Retinal pigment epithelial cell (primary cell): ENCODE measurements at regions not wholly inside any gene's neighbourhood (a gene's known extent, or its start where the extent isn't known, plus 50 kb on each side); places are given as distances from the start of the nearest gene placed in this dataset.

Experiments
- DNase-seq: peaks from one replicate; pipeline ENCODE4 v3.0.0-alpha.2; 2010; ENCODE audit warnings: low read depth
- H3K4me3 ChIP-seq: 2 replicates; pipeline ENCODE4 v1.5.1; 2011; ENCODE audit warnings: mild to moderate bottlenecking, low read length, control low read depth, moderate library complexity
- CTCF ChIP-seq: conservative IDR thresholded peaks from 2 replicates; pipeline ENCODE4 v1.5.1; 2011; ENCODE audit warnings: low read depth, low read length, control low read depth, inconsistent platforms

- no peak for TF ChIP-seq CTCF
- H3K4me3 ChIP-seq, result no peak overlapping the region
- DNase-seq, result no peak
Measured at GRCh38 chr15:69790632-69791031, 307.1 kb downstream of the TLE3 start.

- no peak for TF ChIP-seq CTCF
- no peak overlapping the region for H3K4me3 ChIP-seq
- no peak for DNase-seq
Measured at GRCh38 chr15:69792823-69793222, 304.9 kb downstream of the TLE3 start.

GRCh38 chr15:69793431-69793780 is 304.3 kb downstream of the TLE3 start:
- TF ChIP-seq CTCF, result no peak
- no peak for DNase-seq
- H3K4me3 ChIP-seq, result no peak overlapping the region

- no peak overlapping the region for H3K4me3 ChIP-seq
- no peak for TF ChIP-seq CTCF
- DNase-seq, result no peak
Measured at GRCh38 chr15:69793781-69794451, 303.8 kb downstream of the TLE3 start.

GRCh38 chr15:69794645-69795469 is 302.9 kb downstream of the TLE3 start:
- no peak overlapping the region for H3K4me3 ChIP-seq
- no peak for DNase-seq
- TF ChIP-seq CTCF, result no peak

GRCh38 chr15:69795601-69796000 is 302.1 kb downstream of the TLE3 start:
- no peak for DNase-seq
- H3K4me3 ChIP-seq, result no peak overlapping the region
- no peak for TF ChIP-seq CTCF
